ENCODE measurements at regions not wholly inside any gene's neighbourhood (a gene's known extent, or its start where the extent isn't known, plus 50 kb on each side); places are given as distances from the start of the nearest gene placed in this dataset.

DNA sequence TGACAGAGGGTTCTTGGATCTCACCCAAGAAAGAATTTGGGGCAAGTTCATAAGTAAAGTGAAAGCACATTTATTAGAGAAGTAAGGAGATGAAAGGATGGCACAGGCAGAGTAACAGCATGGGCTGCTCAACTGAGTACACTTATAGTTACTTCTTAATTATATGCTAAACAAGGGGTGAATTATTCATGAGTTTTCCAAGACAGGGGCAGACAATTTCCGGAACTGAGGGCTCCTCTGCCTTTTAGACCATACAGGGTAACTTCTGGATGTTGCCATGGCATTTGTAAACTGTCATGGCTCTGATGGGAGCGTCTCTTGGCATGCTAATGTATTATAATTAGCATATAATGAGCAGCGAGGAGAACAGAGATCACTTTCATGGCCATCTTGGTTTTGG lies 221.2 kb upstream of the STT3B start:
- Histone ChIP-seq H3K4me3 (ENCODE audit: low read depth, low read length, poor library complexity, severe bottlenecking) (no peak overlapping the region), H3K9me2 (ENCODE audit: low read depth, low read length) (no peaks in the 10 kb centered on the region), H4K20me1 (ENCODE audit: insufficient read depth, low read length) (no peaks in the 10 kb centered on the region), H3F3A (ENCODE audit: insufficient read depth, low read length) (no peaks in the 10 kb centered on the region), H3K9ac (ENCODE audit: low read length) (no peak overlapping the region), H3K9me3 (ENCODE audit: low read length) (no peaks in the 10 kb centered on the region), H3K36me3 (ENCODE audit: insufficient read depth, low read length) (no peaks in the 10 kb centered on the region), H3K79me2 (ENCODE audit: insufficient read depth, low read length) (no peaks in the 10 kb centered on the region), H3K27ac (ENCODE audit: low read depth, low read length, poor library complexity, severe bottlenecking) (no peak overlapping the region), H3K4me2 (ENCODE audit: low read length) (no peak overlapping the region), H2AFZ (ENCODE audit: low read length) (no peak overlapping the region), H3K4me1 (ENCODE audit: insufficient read depth, low read length, severe bottlenecking) (no peaks in the 10 kb centered on the region), H3K27me3 (ENCODE audit: insufficient read depth, low read length) (no peaks in the 10 kb centered on the region)
- TF ChIP-seq, protein P1, sequence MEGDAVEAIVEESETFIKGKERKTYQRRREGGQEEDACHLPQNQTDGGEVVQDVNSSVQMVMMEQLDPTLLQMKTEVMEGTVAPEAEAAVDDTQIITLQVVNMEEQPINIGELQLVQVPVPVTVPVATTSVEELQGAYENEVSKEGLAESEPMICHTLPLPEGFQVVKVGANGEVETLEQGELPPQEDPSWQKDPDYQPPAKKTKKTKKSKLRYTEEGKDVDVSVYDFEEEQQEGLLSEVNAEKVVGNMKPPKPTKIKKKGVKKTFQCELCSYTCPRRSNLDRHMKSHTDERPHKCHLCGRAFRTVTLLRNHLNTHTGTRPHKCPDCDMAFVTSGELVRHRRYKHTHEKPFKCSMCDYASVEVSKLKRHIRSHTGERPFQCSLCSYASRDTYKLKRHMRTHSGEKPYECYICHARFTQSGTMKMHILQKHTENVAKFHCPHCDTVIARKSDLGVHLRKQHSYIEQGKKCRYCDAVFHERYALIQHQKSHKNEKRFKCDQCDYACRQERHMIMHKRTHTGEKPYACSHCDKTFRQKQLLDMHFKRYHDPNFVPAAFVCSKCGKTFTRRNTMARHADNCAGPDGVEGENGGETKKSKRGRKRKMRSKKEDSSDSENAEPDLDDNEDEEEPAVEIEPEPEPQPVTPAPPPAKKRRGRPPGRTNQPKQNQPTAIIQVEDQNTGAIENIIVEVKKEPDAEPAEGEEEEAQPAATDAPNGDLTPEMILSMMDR (IDR thresholded peaks at IDR 0.05; ENCODE audit: low read length): no peak
- no peak for TF ChIP-seq EZH2 (IDR thresholded peaks at IDR 0.05; ENCODE audit: borderline replicate concordance, low read length)

DNA sequence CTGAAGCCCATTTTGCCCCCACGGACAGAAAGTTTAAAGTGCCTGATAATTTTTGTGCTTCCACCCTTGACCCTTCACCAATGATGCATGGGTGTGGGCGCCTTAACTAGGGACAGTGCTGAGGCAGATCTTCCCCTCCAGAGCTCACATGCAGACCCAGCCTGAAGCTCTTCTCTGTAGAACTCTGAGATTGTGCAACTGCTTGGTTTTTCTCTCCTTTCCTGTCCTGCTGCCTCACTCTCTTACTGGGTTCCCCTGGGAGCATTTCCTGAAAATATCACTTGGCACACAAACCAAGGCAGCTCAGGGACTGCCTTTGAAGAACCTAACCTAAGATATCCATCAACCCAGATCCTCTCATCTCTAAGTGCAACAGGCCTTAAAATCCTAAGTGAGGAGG lies 220.3 kb upstream of the STT3B start:
- no peaks in the 10 kb centered on the region for H3K79me2 ChIP-seq (ENCODE audit: insufficient read depth, low read length)
- no peaks in the 10 kb centered on the region for H3K36me3 ChIP-seq (ENCODE audit: insufficient read depth, low read length)
- H3K4me3 ChIP-seq (ENCODE audit: low read depth, low read length, poor library complexity, severe bottlenecking): no peak overlapping the region
- H3K4me1 ChIP-seq (ENCODE audit: insufficient read depth, low read length, severe bottlenecking): no peaks in the 10 kb centered on the region
- no peak overlapping the region for H3K4me2 ChIP-seq (ENCODE audit: low read length)
- H3K27ac ChIP-seq (ENCODE audit: low read depth, low read length, poor library complexity, severe bottlenecking): no peak overlapping the region
- no peaks in the 10 kb centered on the region for H4K20me1 ChIP-seq (ENCODE audit: insufficient read depth, low read length)
- H3K9ac ChIP-seq (ENCODE audit: low read length): no peak overlapping the region
- no peaks in the 10 kb centered on the region for H3F3A ChIP-seq (ENCODE audit: insufficient read depth, low read length)
- no peak overlapping the region for H2AFZ ChIP-seq (ENCODE audit: low read length)
- H3K27me3 ChIP-seq (ENCODE audit: insufficient read depth, low read length): no peaks in the 10 kb centered on the region
- TF ChIP-seq EZH2 (IDR thresholded peaks at IDR 0.05; ENCODE audit: borderline replicate concordance, low read length): no peak
- TF ChIP-seq, protein P1 (IDR thresholded peaks at IDR 0.05; ENCODE audit: low read length): no peak
- no peaks in the 10 kb centered on the region for H3K9me2 ChIP-seq (ENCODE audit: low read depth, low read length)
- H3K9me3 ChIP-seq (ENCODE audit: low read length): no peaks in the 10 kb centered on the region

DNA sequence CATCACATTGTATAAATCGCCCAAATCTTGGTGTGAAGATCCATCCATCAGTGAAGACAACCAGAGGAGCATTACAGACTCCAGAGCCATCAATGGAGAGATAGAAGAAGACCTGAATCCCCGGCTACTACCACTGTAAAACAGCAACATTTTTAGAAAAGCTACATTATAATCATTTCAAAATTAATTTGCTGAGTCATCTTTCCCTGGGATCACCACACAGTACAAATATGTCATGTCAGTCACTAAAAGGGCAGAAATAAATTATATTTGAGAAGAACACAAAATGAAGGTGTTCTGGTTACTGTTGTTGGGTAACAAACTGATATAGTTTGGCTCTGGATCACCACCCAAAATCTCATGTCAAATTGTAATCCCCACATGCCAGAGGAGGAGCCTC lies 218.5 kb upstream of the STT3B start:
- Histone ChIP-seq H3F3A (ENCODE audit: insufficient read depth, low read length) (no peaks in the 10 kb centered on the region), H3K9me2 (ENCODE audit: low read depth, low read length) (no peaks in the 10 kb centered on the region), H3K27ac (ENCODE audit: low read depth, low read length, poor library complexity, severe bottlenecking) (no peak overlapping the region), H3K4me1 (ENCODE audit: insufficient read depth, low read length, severe bottlenecking) (no peaks in the 10 kb centered on the region), H3K9me3 (ENCODE audit: low read length) (no peaks in the 10 kb centered on the region), H3K36me3 (ENCODE audit: insufficient read depth, low read length) (no peaks in the 10 kb centered on the region), H3K9ac (ENCODE audit: low read length) (no peak overlapping the region), H3K4me3 (ENCODE audit: low read depth, low read length, poor library complexity, severe bottlenecking) (no peak overlapping the region), H3K79me2 (ENCODE audit: insufficient read depth, low read length) (no peaks in the 10 kb centered on the region), H3K4me2 (ENCODE audit: low read length) (no peak overlapping the region), H3K27me3 (ENCODE audit: insufficient read depth, low read length) (no peaks in the 10 kb centered on the region), H4K20me1 (ENCODE audit: insufficient read depth, low read length) (no peaks in the 10 kb centered on the region), H2AFZ (ENCODE audit: low read length) (no peak overlapping the region)
- TF ChIP-seq, protein P1 (IDR thresholded peaks at IDR 0.05; ENCODE audit: low read length): no peak
- no peak for TF ChIP-seq EZH2 (IDR thresholded peaks at IDR 0.05; ENCODE audit: borderline replicate concordance, low read length)
